NOMO-1 treated with DMSO at 0.1 percent for 48 hours (cell line): ENCODE measurements at regions not wholly inside any gene's neighbourhood (a gene's known extent, or its start where the extent isn't known, plus 50 kb on each side); places are given as distances from the start of the nearest gene placed in this dataset.
A peak's percentile ranks its signal among the peaks of the same experiment; 100 is the strongest.
"Not testable (repeated sequence)": the region's sequence is repeated elsewhere in the genome, so short reads cannot be mapped to it uniquely, and the experiment has no call there.

Experiments
- DNase-seq: peaks from one replicate; lab custom pipeline; 2025; ENCODE audit not compliant: unreplicated experiment; lab: John Stamatoyannopoulos, UW

GRCh38 chr1:183753464-183753891 lies 51.4 kb upstream of the RGL1 start:
- no peak for DNase-seq

DNA sequence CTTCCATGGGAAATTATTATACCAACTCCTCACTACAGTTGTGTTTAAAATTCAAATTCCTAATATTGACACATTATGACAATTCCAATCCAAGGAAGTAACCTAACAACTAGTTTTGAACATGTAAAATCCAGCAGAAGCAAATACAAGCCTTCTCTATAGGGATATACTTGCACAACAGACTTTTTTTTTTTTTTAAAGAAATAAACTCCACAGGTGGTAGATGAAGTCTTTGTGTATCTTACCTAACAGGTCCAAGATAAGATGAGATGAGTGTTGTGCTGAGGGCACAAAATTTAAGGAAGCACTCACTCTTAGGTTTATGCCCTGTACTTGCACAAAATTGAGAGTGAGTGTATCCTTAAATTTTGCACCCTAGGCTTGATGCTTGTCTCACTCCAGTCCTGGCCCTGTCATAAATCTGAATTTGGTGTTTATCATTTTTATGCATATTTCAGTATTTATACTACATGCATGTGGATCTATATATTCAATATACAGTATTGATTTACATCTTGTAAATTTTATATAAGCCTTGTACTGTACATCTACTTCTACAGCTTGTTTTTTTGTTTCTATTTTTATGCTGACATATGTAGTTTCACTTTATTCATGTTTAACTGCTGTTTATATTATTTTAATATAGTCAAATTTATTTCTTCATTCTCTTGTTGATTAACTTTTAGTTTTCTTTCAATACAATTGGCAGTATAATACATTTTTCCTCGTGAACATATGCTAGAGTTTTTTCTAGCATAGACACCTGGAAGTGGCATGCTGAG lies 60.6 kb upstream of the RGL1 start:
- DNase-seq = no peak

- DNase-seq = no peak
Measured at GRCh38 chr1:183742355-183742754, 62.6 kb upstream of the RGL1 start.

DNA sequence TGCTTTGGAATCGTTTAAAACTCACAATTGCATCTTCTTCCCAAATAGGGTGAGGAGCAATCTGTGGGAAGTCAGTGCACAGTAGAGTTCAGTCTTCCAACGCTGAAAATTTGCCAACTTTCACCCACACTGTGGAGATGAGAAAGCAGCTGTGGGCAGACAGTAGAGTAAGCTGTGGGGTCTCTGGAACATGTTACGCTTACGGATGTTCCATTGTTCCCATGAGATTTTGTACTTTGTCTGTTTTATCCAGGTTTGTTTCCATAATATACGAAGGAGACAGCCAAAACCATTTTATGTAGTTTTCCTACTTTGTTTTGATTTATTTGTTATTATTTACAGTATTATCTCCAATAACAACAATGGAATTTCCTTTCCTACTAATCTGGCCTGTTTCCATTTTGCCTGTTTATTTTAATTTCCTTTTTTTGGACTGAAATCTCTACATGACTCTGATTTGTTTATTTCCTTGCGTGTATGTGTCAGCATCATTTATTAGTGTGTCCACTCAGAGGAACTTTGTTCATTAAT lies 65.1 kb upstream of the RGL1 start:
- no peak for DNase-seq

DNA sequence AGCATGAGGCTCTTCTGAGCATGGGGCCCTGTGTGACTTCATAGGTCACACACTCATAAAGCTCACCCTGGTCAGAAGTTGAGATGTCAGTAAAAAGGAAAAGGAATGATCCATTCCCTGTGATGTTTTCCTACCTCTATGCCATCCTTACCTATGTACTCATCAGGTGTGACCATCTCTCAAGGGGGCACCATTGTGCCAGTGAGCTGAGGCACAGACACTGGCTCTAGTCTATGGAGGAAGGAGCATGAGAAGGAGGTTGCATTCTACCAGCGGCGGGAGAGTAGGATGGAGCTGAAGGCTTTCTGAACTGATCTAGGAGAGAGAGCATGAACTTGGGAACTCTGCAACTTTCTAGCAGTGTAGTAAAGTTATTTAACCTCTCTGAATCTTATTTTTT lies 65.8 kb upstream of the RGL1 start:
- DNase-seq = no peak

GRCh38 chr1:183737916-183738315 lies 67.0 kb upstream of the RGL1 start:
- DNase-seq = not testable (repeated sequence)

DNA sequence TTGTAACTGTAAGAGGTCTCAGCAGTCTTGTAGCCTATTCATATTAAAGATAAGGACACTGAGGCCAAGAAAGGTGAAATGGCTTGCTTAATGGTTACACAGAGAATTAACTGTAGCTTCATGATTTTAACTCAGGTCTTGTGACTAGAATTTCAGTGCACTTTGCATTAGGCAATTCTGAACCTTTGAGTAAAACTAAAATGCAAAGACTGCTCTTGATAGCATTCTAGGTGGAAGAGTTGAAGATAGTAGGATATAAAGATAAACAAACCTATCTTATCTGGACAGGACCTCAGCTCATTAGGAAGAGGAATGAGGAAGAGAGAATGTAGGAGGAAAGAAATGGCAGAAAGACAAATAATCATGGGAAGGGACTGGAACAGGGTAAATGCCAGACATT lies 68.6 kb upstream of the RGL1 start:
- no peak for DNase-seq

DNA sequence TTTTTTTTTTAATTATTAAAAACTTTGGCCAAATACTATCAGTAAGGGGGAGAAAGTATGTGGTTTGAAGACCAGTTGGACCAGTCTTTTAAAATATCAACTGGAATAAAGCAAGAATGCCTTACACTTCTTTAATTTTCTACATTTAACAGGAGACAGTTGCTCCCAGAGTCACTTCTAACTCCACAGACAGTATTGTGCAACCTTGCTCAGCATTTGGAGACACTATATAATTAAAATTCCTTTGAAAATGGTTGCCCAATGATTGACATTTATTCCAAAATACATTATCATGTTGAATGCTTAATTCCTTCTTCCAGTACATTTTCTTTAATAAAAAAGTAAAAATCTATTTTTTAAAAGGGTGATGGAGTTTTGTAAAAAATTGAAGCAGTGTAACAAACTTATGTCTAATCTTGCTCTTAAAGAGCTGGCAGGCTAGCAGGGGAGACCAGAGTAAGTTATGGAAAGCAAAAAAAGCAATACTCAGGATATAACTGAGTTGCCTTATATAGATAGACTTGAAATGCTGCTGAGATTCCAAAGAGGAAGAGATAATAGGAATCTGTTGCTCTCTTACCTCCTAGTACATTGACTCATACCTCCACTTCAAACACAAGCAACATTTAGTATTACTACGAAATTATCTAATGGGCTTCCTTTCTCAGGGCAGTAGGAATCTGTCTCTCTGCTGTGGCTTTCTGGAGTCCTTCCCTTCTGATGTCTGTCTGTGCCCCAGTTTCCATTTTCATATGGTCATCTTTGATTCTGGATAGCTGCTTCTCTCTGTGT lies 69.7 kb upstream of the RGL1 start:
- DNase-seq = no peak

DNA sequence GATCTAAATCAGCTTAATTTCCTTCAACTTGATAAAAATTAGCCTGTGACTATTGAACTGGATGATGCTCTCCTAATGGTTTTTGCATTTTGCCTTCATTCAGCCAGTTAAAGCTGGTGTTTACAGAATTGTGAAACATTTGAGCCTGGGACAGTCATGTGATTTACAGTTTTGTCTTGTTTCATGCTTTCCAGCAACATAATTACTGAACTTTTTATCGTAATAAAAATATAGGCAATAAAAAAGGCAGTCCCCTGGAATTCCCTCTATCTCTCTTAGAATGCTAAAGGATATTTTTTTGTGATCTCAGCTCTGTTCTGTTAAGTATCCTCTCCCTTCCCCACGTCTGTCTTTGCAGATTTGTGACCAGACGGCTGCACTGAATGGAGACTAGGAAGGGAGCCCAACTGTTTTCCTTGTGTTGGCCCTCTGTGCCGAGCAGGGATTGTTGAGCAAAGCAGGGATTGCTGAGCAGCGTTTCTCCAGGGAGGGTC lies 70.3 kb upstream of the RGL1 start:
- peak; percentile 6 for DNase-seq

DNA sequence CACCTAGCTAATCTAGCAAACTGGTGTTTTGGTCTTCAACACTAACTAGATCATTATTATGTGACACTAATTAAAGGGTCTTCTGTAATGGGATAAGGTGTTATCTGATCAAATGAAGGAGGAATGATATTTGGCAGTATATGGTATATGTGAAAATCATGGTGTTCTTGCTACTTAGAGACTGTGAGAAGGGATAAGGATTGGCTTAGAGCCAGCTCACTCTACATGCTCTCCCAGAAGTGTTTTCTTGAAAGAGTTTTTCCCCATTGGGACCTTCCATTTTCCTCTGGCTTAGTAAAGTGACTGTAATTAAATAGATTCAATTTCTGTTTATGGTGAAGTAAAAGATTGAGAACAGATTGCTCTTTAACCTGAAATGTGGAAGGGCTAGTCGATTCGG lies 71.2 kb upstream of the RGL1 start:
- no peak for DNase-seq

DNA sequence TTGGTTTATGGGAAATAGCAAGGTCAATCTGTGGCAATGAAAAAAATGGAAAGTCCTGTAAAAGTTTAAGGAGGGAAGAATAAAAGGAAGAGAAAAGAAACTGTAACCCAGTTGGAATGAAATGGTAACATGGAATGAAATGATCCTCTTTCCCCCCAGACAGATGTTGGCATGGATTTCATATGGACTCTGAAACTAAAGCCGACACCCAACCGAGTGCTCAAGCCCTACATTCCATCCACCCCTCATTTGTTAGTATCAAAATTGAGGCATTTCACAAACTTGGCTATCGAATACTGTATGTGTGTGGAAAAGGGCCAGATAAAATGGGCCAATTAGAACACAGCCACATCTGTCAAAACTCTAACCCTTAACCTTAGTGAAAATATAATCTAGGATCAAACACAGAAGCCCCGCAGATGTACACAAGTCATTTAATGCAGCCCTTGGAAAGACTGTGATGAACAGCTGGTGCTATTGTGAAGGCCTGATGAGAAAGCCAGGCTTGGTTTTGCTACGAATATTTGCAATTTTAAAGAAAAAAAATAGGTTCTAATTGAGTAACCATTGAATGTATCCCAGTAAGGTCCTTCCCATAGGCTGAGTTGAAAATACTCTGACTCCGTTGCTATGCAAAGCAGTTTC lies 72.6 kb upstream of the RGL1 start:
- DNase-seq = no peak

DNA sequence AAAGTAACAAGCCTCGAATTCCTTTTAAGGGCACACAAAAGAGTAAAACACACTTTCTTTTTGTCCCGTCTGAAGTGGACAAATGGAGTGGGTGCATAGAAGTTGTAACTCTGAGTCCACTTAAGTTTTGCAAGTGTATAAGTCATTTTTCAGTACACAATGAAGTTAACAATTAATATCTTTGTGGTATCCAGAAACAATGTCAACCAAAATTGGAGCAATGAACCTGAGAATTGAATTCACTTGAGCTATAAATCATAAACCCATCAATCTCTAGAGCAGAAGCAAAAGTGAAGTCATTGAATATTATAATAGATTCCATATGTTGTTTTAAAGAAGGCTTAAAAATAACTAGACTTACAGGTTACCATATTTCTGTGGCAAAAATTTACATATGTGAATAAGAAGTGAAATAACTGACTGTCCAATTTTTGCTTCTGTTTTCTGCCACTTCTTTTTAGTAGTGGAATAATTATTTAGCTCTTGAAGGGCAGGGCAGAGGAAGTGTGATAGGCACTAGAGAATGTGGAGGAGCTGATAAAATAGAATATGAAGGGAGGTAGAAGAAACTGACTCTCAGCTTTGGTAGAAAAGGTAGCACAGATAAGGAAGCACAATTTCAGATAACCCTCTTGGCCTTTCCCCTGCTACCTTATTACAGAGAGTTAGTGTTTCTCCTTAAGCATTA lies 73.9 kb upstream of the RGL1 start:
- no peak for DNase-seq

DNA sequence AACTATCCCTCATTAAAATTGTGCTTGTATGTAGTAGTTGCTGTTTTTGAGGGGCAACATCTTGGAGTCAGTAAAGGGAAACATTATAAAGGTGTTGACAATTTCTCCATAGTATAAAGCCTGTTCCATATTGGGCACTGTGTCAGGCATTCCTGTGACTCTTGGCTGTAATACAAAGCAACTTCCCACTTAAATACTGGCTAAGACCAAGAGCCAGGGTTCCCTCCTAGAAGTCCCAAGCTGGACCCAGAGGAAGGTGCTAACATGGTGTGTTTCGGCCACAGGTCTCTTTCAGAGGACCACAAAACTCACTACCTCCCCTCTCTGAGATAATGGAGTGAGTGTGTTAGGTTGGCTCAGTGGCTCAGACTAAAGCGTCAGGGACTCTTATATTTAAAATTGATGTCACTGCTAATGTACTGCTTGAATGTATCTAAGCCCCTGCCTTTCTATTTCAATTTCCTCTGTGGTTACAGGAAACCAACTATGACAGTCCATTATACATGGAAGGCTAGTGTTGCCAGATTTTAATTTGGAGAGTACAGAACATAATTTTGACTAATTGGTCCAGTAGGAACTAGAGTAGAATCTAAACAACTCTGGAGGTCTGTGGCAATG lies 74.7 kb upstream of the RGL1 start:
- no peak for DNase-seq

DNA sequence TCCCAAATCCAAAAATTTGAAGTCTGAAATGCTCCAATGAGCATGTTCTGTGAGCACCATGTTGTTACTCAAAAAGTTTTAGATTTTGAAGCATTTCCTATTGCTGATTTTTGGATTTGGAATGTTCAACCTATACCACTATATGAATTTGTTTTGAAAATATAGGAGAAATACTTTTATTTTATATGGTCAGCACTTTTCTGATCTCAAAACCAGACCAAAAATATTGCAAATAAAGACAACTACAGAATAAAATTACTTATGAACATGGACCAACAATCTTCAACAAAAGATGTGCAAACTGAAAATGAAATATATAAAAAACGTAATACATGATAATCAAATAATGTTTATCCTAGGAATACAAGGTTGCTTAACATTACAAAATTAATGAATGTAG lies 73.7 kb upstream of the APOBEC4 start:
- no peak for DNase-seq

DNA sequence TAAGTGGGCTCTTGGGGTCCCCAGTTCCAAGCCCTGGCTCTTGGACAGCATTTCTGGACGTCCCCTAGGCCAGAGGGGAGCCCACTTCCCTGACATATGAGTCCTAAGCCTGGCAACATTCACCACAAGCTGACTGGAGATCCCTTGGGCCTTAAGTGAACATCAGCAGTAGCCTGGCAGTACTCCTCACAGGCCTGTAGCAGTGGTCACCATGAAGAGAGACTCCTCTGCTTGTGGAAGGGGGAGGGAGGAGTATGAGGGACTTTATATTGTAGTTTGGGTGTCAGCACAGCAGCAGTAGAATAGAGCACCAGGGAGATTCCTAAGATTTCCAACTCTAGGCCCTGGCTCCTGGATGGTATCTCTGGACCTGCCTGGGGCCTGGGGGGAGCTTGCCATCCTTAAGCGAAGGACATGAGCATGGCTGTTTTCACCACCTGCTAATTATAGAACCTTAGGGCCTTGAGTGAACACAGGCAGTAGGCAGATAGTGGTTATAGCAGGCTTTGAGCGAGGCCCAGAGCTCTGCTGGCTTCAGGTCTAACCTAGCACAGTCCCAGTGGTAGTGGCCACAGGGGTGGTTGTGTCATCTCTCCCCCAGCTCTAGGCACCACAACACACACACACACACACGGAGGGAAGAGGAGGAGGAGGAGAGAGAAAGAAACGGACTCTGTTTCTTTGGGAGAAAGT lies 71.4 kb upstream of the APOBEC4 start:
- DNase-seq = no peak

DNA sequence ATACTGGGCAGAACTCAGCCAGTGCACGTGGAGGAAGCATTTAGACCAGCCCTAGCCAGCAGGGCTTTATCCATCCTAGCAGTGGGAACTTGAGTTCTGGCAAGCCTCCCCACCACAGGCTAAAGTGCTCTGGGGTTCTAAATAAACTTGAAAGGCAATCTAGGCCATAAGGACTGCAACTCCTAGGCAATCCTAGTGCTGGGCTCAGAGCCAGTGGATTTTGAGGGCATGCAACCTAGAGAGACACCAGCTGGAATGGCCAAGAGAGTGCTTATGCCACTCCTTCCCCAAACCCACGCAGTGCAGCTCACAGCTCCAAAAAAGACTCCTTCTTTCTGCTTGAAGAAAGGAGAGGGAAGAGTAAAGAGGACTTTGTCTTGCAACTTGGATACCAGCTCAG lies 70.5 kb upstream of the APOBEC4 start:
- no peak for DNase-seq

DNA sequence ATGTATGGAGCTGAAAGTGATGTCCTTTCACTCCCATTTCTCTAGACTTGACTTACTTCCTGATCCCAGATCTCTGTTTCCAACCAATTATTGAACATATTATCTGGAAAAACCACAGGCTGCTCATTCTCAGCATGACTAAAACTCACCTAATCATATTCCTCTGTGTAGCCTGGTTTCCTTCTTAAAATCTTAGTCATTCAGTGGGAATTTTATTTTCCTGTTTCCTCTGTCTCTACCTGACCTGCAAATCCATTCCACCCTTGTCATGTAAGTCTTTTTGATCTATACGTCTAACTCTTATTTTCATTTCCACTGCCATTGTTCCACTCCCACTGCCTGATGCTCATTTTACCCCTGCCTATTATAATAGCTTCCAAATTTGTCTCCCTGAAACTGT lies 67.9 kb upstream of the APOBEC4 start:
- no peak for DNase-seq

DNA sequence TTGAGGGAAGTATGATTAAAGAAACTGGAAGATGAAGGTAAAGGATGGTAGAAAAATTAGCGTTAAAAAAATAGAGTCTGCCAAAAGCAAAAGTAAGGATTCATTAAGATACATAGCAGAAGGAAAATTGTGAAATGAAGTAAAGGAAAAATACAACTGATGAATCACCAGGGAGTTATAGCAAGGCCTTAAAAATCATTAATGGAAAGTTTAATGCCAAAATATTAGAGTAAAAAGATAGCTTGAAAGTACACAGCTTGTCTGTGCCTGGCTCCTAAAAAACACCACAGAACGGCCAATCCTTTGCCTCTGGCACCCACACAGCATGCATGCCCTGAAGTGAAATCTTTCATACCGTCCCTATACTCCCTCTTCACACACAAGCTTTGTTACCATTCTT lies 66.9 kb upstream of the APOBEC4 start:
- DNase-seq = no peak

DNA sequence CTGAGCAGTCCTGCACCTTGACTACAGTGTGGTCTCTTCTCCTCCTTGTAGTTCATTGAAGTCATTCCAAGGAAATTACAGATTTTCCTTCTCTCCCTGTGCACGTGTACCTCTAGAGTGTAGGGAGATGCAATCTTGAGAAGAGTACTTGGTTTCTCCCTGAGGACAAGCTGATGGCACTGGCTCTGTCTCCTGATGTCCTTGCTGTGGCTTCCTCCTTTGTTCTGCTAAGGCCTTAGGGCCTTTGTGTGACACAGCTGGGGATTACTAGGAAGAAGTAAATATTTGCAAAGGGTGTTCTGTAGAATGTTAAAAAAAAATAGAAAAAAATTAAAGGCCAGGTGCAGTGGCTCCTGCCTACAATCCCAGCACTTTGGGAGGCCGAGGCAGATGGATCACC lies 66.2 kb upstream of the APOBEC4 start:
- DNase-seq = no peak

GRCh38 chr1:183716286-183716685 lies 63.2 kb upstream of the APOBEC4 start:
- DNase-seq = no peak
